H9 (cell line): ENCODE measurements at regions not wholly inside any gene's neighbourhood (a gene's known extent, or its start where the extent isn't known, plus 50 kb on each side); places are given as distances from the start of the nearest gene placed in this dataset.

Source experiments
- DNase-seq: peaks from one replicate; pipeline ENCODE4 v3.0.0-alpha.2; 2017
- H2AFZ ChIP-seq: one replicate; pipeline ENCODE4 v1.6.1; 2013; ENCODE audit warnings: mild to moderate bottlenecking, low read length, control low read depth, moderate library complexity
- H2AK5ac ChIP-seq: 2 replicates; pipeline ENCODE4 v1.6.1; 2013; ENCODE audit warnings: low read length, control low read depth, mixed read lengths; ENCODE audit not compliant: insufficient read length
- H2BK120ac ChIP-seq: one replicate; pipeline ENCODE4 v1.6.1; 2013; ENCODE audit warnings: low read depth, mild to moderate bottlenecking, low read length, control low read depth, inconsistent platforms; ENCODE audit not compliant: poor library complexity, severe bottlenecking
- H2BK12ac ChIP-seq: 2 replicates; pipeline ENCODE4 v1.6.1; 2013; ENCODE audit warnings: low read length, control low read depth, mixed read lengths, low read depth; ENCODE audit not compliant: insufficient read length
- H2BK15ac ChIP-seq: 2 replicates; pipeline ENCODE4 v1.6.1; 2013; ENCODE audit warnings: low read depth, low read length, control low read depth
- H2BK20ac ChIP-seq: one replicate; pipeline ENCODE4 v1.6.1; 2013; ENCODE audit warnings: low read depth, mild to moderate bottlenecking, low read length, control low read depth, inconsistent platforms; ENCODE audit not compliant: poor library complexity, severe bottlenecking
- H2BK5ac ChIP-seq: 2 replicates; pipeline ENCODE4 v1.6.1; 2013; ENCODE audit warnings: low read length, control low read depth, mixed read lengths; ENCODE audit not compliant: insufficient read length
- H3K14ac ChIP-seq: 2 replicates; pipeline ENCODE4 v1.6.1; 2013; ENCODE audit warnings: low read length, control low read depth; ENCODE audit not compliant: insufficient read depth
- H3K18ac ChIP-seq: 2 replicates; pipeline ENCODE4 v1.6.1; 2013; ENCODE audit warnings: low read depth, mild to moderate bottlenecking, mixed read lengths, low read length, control low read depth; ENCODE audit not compliant: insufficient read length
- H3K23ac ChIP-seq: 2 replicates; pipeline ENCODE4 v1.6.1; 2013; ENCODE audit warnings: low read length, control low read depth, mixed read lengths, low read depth; ENCODE audit not compliant: insufficient read length
- H3K23me2 ChIP-seq: 2 replicates; pipeline ENCODE4 v1.6.1; 2013; ENCODE audit warnings: low read depth, mild to moderate bottlenecking, mixed read lengths, low read length, control low read depth; ENCODE audit not compliant: insufficient read length, poor library complexity, severe bottlenecking
- H3K27ac ChIP-seq: 2 replicates; pipeline ENCODE4 v1.5.1; 2013; ENCODE audit warnings: low read length, control low read depth, mixed read lengths, low read depth; ENCODE audit not compliant: insufficient read length
- H3K27me3 ChIP-seq: 2 replicates; pipeline ENCODE4 v1.6.1; 2013; ENCODE audit warnings: low read length, control low read depth, inconsistent platforms; ENCODE audit not compliant: insufficient read depth
- H3K4ac ChIP-seq: 2 replicates; pipeline ENCODE4 v1.6.1; 2013; ENCODE audit warnings: low read depth, mild to moderate bottlenecking, control low read depth, inconsistent platforms, low read length, moderate library complexity
- H3K4me1 ChIP-seq: 2 replicates; pipeline ENCODE4 v1.6.1; 2013; ENCODE audit warnings: low read length, control low read depth, inconsistent platforms; ENCODE audit not compliant: insufficient read depth
- H3K4me2 ChIP-seq: 2 replicates; pipeline ENCODE4 v1.6.1; 2013; ENCODE audit warnings: low read length, control low read depth, mixed read lengths; ENCODE audit not compliant: insufficient read length, insufficient read depth
- H3K56ac ChIP-seq: 2 replicates; pipeline ENCODE4 v1.6.1; 2013; ENCODE audit warnings: low read depth, mild to moderate bottlenecking, mixed read lengths, low read length, control low read depth; ENCODE audit not compliant: insufficient read length
- H3K79me1 ChIP-seq: 2 replicates; pipeline ENCODE4 v1.6.1; 2013; ENCODE audit warnings: low read depth, mild to moderate bottlenecking, moderate library complexity, low read length, control low read depth, inconsistent platforms; ENCODE audit not compliant: insufficient read depth, poor library complexity, severe bottlenecking
- H3K79me2 ChIP-seq: 2 replicates; pipeline ENCODE4 v1.6.1; 2013; ENCODE audit warnings: low read length, control low read depth, inconsistent platforms; ENCODE audit not compliant: insufficient read depth
- H3K9ac ChIP-seq: 2 replicates; pipeline ENCODE4 v1.6.1; 2013; ENCODE audit warnings: low read length, control low read depth, mixed read lengths; ENCODE audit not compliant: insufficient read length; ENCODE audit errors: extremely low read depth
- H3K9me3 ChIP-seq: one replicate; pipeline ENCODE4 v1.6.1; 2013; ENCODE audit warnings: low read depth, low read length, inconsistent platforms; ENCODE audit not compliant: control insufficient read depth
- H3T11ph ChIP-seq: one replicate; pipeline ENCODE4 v1.6.1; 2013; ENCODE audit warnings: mild to moderate bottlenecking, low read length, control low read depth, inconsistent platforms
- H4K20me1 ChIP-seq: one replicate; pipeline ENCODE4 v1.6.1; 2013; ENCODE audit not compliant: control insufficient read depth, insufficient read length, insufficient read depth
- H4K5ac ChIP-seq: 2 replicates; pipeline ENCODE4 v1.6.1; 2013; ENCODE audit warnings: low read depth, mild to moderate bottlenecking, mixed read lengths, low read length, control low read depth; ENCODE audit not compliant: insufficient read length
- H4K8ac ChIP-seq: replicated peaks from 2 replicates; pipeline ENCODE4 v1.6.1; 2013; ENCODE audit warnings: low read length, control low read depth, mixed read lengths, low read depth; ENCODE audit not compliant: insufficient read length
- H4K91ac ChIP-seq: 2 replicates; pipeline ENCODE4 v1.6.1; 2013; ENCODE audit warnings: low read depth, mild to moderate bottlenecking, moderate library complexity, mixed read lengths, low read length, control low read depth; ENCODE audit not compliant: insufficient read length
- H3K27ac Mint-ChIP-seq, 3 experiments: 2 replicates in 2 of 3; 3 replicates in 1 of 3; pipeline ENCODE4 v1.8.0; 2020 to 2021; ENCODE audit warnings: mixed read lengths in 3 of 3, mild to moderate bottlenecking in 1 of 3, moderate library complexity in 1 of 3
- H3K27me3 Mint-ChIP-seq: 2 replicates; pipeline ENCODE4 v1.8.0; 2021; ENCODE audit warnings: low read depth, mild to moderate bottlenecking, moderate library complexity, mixed read lengths
- H3K36me3 Mint-ChIP-seq, 3 experiments: 2 replicates in 2 of 3; 3 replicates in 1 of 3; pipeline ENCODE4 v1.8.0; 2020 to 2021; ENCODE audit warnings: low read depth in 3 of 3, mixed read lengths in 3 of 3; ENCODE audit not compliant: insufficient read depth in 1 of 3
- H3K4me1 Mint-ChIP-seq, 2 experiments: 2 replicates each; pipeline ENCODE4 v1.8.0; 2020; ENCODE audit warnings: mixed read lengths in 2 of 2
- H3K4me3 Mint-ChIP-seq, 2 experiments: 2 replicates in 1 of 2; 3 replicates in 1 of 2; pipeline ENCODE4 v1.8.0; 2020 to 2021; ENCODE audit warnings: mild to moderate bottlenecking in 2 of 2, mixed read lengths in 2 of 2, moderate library complexity in 1 of 2
- H3K9me3 Mint-ChIP-seq, 2 experiments: 2 replicates in 1 of 2; 3 replicates in 1 of 2; pipeline ENCODE4 v1.8.0; 2020; ENCODE audit warnings: mild to moderate bottlenecking in 2 of 2, mixed read lengths in 2 of 2, moderate library complexity in 1 of 2
- WGBS: extraction: QIAGEN DNeasy Blood & Tissue Kit; methylation state at CpG from one replicate; pipeline ENCODE4 v1.1.7; 2013; ENCODE audit warnings: missing lambda C conversion rate, low lambda C conversion rate, mixed read lengths; ENCODE audit not compliant: insufficient read length; ENCODE audit errors: extremely low coverage; 5-methylcytosine and 5-hydroxymethylcytosine counted together
- TF ChIP-seq, protein P1 (sequence below): fragments of 200-600 bp; sonication (generic); conservative IDR thresholded peaks from 3 replicates; pipeline ENCODE4 v1.8.0; 2021; ENCODE audit warnings: antibody characterized with exemption, mild to moderate bottlenecking

DNA sequence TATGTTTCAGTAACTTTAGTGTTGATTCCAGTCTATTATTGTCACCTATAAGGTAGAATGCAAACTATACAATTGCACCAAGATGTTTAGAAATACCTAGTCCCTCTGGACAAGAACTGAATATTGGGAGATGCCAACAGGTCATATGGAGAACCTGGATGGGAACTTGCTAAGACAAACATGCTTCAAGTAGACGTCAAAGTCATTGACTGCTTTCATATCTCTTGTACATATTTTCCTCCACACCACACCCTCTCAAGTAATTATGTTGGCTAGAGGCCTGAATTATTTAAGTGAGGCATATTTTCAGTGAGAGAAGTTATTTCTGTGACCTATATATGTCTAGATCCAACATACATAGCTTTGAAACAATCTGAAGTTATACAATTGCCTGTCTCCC, 453.3 kb downstream of the ELAVL2 start:
- no peak overlapping the region for H3K27ac ChIP-seq
- no peak overlapping the region for H4K91ac ChIP-seq
- TF ChIP-seq, protein P1, sequence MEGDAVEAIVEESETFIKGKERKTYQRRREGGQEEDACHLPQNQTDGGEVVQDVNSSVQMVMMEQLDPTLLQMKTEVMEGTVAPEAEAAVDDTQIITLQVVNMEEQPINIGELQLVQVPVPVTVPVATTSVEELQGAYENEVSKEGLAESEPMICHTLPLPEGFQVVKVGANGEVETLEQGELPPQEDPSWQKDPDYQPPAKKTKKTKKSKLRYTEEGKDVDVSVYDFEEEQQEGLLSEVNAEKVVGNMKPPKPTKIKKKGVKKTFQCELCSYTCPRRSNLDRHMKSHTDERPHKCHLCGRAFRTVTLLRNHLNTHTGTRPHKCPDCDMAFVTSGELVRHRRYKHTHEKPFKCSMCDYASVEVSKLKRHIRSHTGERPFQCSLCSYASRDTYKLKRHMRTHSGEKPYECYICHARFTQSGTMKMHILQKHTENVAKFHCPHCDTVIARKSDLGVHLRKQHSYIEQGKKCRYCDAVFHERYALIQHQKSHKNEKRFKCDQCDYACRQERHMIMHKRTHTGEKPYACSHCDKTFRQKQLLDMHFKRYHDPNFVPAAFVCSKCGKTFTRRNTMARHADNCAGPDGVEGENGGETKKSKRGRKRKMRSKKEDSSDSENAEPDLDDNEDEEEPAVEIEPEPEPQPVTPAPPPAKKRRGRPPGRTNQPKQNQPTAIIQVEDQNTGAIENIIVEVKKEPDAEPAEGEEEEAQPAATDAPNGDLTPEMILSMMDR: no peak
- no peak overlapping the region for H2BK5ac ChIP-seq
- H3K9me3 ChIP-seq: no peaks in the 10 kb centered on the region
- H3K4me2 ChIP-seq: no peak overlapping the region
- no peak overlapping the region for H3K14ac ChIP-seq
- no peaks in the 10 kb centered on the region for H4K20me1 ChIP-seq
- no peak overlapping the region for H2AK5ac ChIP-seq
- no peak overlapping the region for H2BK120ac ChIP-seq
- WGBS: no CpG with 5 or more reads among the region's 1 CpG
- H3K4me1 ChIP-seq: no peaks in the 10 kb centered on the region
- H2AFZ ChIP-seq: no peak overlapping the region
- Mint-ChIP-seq H3K4me1 (no peaks in the 10 kb centered on the region), H3K9me3 (no peaks in the 10 kb centered on the region), H3K36me3 (no peaks in the 10 kb centered on the region), H3K4me3 (no peak overlapping the region), H3K27ac (no peak overlapping the region), H3K27me3 (no peaks in the 10 kb centered on the region)
- no peaks in the 10 kb centered on the region for H3K79me2 ChIP-seq
- no peaks in the 10 kb centered on the region for H3K79me1 ChIP-seq
- no peak overlapping the region for H3K4ac ChIP-seq
- no peak overlapping the region for H3T11ph ChIP-seq
- H2BK20ac ChIP-seq: no peak overlapping the region
- no peaks in the 10 kb centered on the region for H3K27me3 ChIP-seq
- no peak for DNase-seq
- H3K56ac ChIP-seq: no peak overlapping the region
- no peak overlapping the region for H4K5ac ChIP-seq
- H2BK15ac ChIP-seq: no peak overlapping the region
- no peaks in the 10 kb centered on the region for H3K23me2 ChIP-seq
- H3K9ac ChIP-seq: no peak overlapping the region
- H3K23ac ChIP-seq: no peak overlapping the region
- H3K18ac ChIP-seq: no peak overlapping the region
- no peak overlapping the region for H2BK12ac ChIP-seq
- no peak overlapping the region for H4K8ac ChIP-seq
